ENCODE measurements at regions not wholly inside any gene's neighbourhood (a gene's known extent, or its start where the extent isn't known, plus 50 kb on each side); places are given as distances from the start of the nearest gene placed in this dataset.
A peak's percentile ranks its signal among the peaks of the same experiment; 100 is the strongest.

DNA sequence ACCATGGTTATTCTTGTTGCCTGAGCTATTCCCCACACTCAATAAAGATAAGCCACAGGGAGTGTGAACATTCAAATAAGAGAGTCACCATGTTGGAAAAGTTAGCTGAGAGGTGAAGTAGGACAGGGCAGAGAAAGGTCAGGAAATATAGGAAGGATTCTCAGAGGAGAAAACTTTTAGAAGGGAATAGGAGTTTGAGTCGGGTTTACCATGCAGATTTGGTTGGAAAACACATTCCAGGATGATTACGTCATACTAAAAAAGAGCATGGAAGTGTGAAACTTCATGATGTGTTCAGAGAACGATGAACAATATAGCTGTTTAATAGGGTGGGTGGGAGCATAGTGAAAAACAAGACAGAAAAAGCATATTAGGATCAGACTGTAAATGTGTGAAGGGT is 1125.3 kb upstream of the ADGRL2 start (continued):
- TF ChIP-seq, protein P1, sequence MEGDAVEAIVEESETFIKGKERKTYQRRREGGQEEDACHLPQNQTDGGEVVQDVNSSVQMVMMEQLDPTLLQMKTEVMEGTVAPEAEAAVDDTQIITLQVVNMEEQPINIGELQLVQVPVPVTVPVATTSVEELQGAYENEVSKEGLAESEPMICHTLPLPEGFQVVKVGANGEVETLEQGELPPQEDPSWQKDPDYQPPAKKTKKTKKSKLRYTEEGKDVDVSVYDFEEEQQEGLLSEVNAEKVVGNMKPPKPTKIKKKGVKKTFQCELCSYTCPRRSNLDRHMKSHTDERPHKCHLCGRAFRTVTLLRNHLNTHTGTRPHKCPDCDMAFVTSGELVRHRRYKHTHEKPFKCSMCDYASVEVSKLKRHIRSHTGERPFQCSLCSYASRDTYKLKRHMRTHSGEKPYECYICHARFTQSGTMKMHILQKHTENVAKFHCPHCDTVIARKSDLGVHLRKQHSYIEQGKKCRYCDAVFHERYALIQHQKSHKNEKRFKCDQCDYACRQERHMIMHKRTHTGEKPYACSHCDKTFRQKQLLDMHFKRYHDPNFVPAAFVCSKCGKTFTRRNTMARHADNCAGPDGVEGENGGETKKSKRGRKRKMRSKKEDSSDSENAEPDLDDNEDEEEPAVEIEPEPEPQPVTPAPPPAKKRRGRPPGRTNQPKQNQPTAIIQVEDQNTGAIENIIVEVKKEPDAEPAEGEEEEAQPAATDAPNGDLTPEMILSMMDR (IDR thresholded peaks at IDR 0.05; ENCODE audit: control extremely low read depth in 1 of 3, insufficient read depth in 1 of 3, low read depth in 1 of 3, low read length in 3 of 3): no peak
- TF ChIP-seq TCF12 (IDR thresholded peaks at IDR 0.05; ENCODE audit: low read depth, low read length): no peak
- TF ChIP-seq KDM1A (IDR thresholded peaks at IDR 0.05; ENCODE audit: borderline replicate concordance, low read length): no peak
- no peak for TF ChIP-seq SIN3A (conservative IDR thresholded peaks at IDR 0.05 in 1 of 2, IDR thresholded peaks at IDR 0.05 in 1 of 2; ENCODE audit: low read depth in 1 of 2, low read length in 2 of 2)
- TF ChIP-seq JUND (IDR thresholded peaks at IDR 0.05; ENCODE audit: low read length): peak; percentile 80
- TF ChIP-seq EGR1 (IDR thresholded peaks at IDR 0.05; ENCODE audit: borderline replicate concordance, low read depth, low read length): no peak
- TF ChIP-seq POLR2A (IDR thresholded peaks at IDR 0.05; ENCODE audit: control extremely low read depth in 1 of 2, low read depth in 2 of 2, low read length in 2 of 2): no peak
- no peak for TF ChIP-seq KDM5A (IDR thresholded peaks at IDR 0.05; ENCODE audit: low read length)
- TF ChIP-seq TEAD4 (IDR thresholded peaks at IDR 0.05; ENCODE audit: low read depth, low read length): 0 out of 2 replicates have a peak, but pooled peaks have one; percentile 32
- no peak for TF ChIP-seq HDAC2 (IDR thresholded peaks at IDR 0.05; ENCODE audit: borderline replicate concordance in 1 of 2, low read depth in 2 of 2, low read length in 2 of 2)
- TF ChIP-seq SUZ12 (IDR thresholded peaks at IDR 0.05; ENCODE audit: low read length): no peak
- 0 out of 2 replicates have a peak, but pooled peaks have one; percentile 23 for TF ChIP-seq JUN (IDR thresholded peaks at IDR 0.05; ENCODE audit: low read depth, low read length)
- TF ChIP-seq, protein P2, sequence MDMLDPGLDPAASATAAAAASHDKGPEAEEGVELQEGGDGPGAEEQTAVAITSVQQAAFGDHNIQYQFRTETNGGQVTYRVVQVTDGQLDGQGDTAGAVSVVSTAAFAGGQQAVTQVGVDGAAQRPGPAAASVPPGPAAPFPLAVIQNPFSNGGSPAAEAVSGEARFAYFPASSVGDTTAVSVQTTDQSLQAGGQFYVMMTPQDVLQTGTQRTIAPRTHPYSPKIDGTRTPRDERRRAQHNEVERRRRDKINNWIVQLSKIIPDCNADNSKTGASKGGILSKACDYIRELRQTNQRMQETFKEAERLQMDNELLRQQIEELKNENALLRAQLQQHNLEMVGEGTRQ (IDR thresholded peaks at IDR 0.05; ENCODE audit: low read length): no peak
- TF ChIP-seq, protein P3, sequence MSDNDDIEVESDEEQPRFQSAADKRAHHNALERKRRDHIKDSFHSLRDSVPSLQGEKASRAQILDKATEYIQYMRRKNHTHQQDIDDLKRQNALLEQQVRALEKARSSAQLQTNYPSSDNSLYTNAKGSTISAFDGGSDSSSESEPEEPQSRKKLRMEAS (IDR thresholded peaks at IDR 0.05): no peak

Data from H1 (cell line).